C4-2B (cell line): ENCODE measurements at regions not wholly inside any gene's neighbourhood (a gene's known extent, or its start where the extent isn't known, plus 50 kb on each side); places are given as distances from the start of the nearest gene placed in this dataset.

Experiments used
- H3K27ac ChIP-seq: fragments of 450-650 bp; 2 replicates; pipeline ENCODE4 v1.5.1; 2017
- ZFX ChIP-seq: fragments of 450-650 bp; IDR thresholded peaks from 2 replicates; pipeline ENCODE4 v1.6.1; 2017
- TF ChIP-seq, protein P1 (sequence below): fragments of 450-650 bp; conservative IDR thresholded peaks from 2 replicates; pipeline ENCODE4 v1.5.1; 2017; ENCODE audit warnings: mild to moderate bottlenecking

DNA sequence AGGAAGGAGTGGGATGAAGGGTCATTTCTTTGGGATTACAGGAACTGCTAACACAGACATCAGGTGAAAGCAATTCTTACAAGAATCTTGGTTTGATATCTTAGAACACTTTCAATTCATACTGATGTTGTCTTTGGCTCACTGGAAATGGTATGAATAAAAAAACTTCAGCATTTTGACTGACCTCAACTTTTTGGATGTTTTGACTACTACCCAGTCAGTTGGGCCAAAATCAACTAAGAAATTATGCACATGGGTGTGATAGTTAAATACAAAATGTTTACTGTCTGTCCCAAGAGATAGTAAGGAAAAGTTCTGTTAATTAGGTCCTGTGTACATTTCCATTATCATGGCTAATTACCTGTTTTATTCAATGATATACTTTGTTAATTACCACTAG is 165.5 kb upstream of the LRIG1 start:
- TF ChIP-seq, protein P1, sequence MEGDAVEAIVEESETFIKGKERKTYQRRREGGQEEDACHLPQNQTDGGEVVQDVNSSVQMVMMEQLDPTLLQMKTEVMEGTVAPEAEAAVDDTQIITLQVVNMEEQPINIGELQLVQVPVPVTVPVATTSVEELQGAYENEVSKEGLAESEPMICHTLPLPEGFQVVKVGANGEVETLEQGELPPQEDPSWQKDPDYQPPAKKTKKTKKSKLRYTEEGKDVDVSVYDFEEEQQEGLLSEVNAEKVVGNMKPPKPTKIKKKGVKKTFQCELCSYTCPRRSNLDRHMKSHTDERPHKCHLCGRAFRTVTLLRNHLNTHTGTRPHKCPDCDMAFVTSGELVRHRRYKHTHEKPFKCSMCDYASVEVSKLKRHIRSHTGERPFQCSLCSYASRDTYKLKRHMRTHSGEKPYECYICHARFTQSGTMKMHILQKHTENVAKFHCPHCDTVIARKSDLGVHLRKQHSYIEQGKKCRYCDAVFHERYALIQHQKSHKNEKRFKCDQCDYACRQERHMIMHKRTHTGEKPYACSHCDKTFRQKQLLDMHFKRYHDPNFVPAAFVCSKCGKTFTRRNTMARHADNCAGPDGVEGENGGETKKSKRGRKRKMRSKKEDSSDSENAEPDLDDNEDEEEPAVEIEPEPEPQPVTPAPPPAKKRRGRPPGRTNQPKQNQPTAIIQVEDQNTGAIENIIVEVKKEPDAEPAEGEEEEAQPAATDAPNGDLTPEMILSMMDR = no peak
- TF ChIP-seq ZFX = no peak
- no peak overlapping the region for H3K27ac ChIP-seq

DNA sequence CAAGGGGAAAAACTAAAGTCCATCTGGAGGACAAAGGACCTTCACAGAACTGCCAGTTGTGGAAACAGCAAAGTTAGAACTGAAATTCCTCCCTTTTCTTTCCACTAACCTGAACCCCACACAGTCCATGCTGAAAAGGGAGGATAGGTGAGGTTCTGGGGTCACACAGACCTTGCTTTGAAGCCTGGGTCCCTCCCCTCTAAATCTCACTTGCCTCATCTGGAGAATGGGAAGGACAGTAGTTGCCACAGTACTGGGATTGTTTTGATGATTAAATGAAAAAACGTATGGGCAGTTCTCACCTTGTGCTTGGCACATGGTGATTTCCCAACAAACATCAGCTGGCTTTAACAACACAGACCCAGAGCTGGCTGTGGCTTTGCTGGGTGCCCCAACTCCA is 166.4 kb upstream of the LRIG1 start:
- no peak overlapping the region for H3K27ac ChIP-seq
- TF ChIP-seq, protein P1 = no peak

DNA sequence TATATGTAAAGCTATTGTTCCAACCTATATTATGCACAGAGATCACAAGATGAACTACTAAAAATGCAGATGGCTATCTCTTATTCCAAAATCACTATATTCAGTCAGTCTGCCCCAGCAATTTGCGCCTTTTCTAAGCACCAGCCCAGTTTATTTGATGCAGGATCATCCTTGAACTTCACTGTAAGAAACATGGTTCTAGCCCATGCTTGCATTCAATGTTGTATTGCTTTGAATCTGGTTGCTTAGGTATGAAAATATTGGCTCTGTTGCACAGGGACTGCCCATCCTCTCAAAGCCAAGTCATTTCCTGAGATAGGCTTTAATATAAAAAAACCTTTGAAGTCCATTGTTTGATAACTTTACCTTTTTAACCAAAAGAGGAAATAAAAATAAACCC is 170.5 kb upstream of the LRIG1 start:
- TF ChIP-seq, protein P1 = no peak
- no peak for TF ChIP-seq ZFX
- H3K27ac ChIP-seq = no peak overlapping the region

DNA sequence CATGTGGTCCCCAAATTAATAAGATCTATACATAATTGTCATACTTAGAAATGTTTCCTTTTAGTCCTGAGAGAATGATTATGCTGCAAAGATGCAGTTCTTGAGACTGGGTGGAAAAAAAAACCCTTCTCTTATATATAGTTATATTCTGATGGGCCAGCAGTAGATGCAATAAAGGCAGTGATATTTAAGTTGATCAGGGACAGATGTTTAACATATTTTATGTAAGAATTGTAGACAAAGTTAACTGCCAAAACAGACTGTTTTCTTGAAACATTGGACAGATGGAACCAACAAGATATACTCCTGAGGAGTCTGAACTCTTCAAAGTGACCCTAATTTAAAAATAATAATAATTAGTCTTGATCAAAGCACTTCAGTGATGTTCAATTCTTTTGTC is 172.0 kb upstream of the LRIG1 start:
- H3K27ac ChIP-seq = no peak overlapping the region
- TF ChIP-seq, protein P1 = no peak
- TF ChIP-seq ZFX = no peak

DNA sequence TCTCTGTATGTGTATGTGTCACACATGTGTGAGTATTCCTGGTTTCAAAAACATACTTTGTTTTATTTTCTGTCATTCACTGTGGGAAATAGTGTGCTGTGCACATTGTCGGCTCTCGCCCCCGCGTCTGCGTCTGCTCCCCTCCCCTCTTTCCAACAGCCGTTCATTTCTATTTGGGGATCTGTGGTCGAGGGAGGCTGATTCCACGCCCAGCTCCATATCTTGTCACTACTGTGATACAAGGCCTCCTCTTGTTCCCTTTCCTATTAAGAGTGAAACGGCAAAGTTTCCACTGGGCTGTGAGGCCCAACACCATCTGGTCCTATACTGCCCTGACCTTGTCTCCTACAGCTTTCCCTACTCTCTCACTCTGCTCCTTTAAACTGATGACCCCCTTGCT is 172.5 kb upstream of the LRIG1 start:
- no peak for TF ChIP-seq ZFX
- TF ChIP-seq, protein P1 = no peak
- H3K27ac ChIP-seq = no peak overlapping the region

DNA sequence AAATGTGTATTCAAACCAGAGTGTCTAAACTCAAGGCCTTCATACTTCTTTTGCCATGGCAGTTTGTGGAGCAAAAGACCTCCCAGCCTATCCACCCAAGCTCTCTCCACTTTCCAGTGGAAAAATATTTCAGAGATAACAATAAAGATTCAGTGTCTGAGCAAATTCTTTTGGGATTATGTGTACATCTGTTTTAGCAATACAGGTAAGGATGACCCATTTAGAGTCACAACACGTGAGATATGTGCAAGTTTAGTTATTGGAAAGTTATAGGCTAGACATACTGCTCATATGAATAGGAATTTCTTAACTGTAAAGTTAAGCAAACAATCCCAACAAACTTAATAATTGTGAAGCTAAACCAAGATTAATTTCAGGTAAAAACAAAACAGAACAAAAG is 174.5 kb upstream of the LRIG1 start:
- H3K27ac ChIP-seq = no peak overlapping the region
- TF ChIP-seq, protein P1 = no peak
- TF ChIP-seq ZFX = no peak

DNA sequence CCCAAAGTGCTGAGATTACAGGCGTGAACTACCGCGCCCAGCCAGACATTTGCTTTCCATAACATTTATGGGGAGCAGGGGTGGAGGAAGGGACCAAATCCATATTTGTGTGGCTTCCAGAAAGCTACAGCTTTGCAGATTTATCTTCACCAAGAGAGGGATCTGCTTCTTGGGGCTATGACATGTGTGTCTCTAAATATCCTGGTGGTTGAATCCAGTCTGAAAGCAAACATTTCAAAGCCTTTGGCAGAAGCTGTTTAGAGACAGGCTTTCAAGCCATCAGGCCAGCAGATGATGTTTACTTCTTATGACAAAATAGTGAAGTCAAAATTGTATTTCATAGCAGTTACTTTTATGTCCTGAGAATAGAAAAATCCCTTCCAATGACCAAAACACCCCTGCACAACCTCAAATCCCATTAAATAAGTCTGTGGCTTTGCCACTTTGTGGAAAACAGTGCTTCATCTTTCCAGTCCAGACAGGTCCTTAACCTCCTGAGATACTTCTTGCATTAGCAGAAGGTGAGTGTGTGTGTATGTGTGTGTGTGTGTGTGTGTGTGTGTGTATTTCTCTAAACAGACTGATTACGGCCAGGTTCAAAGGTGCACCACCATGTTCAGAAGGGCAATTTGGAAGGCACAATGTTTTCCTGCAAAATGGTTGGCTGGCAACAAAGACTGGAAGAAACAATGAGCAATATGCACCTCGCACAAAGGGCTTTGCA is 191.4 kb upstream of the LRIG1 start:
- TF ChIP-seq, protein P1 = no peak
- TF ChIP-seq ZFX = no peak
- no peak overlapping the region for H3K27ac ChIP-seq
